Esophagus mucosa (tissue), 1 donor: ENCODE measurements at regions not wholly inside any gene's neighbourhood (a gene's known extent, or its start where the extent isn't known, plus 50 kb on each side); places are given as distances from the start of the nearest gene placed in this dataset.
A peak's percentile ranks its signal among the peaks of the same experiment; 100 is the strongest.

Experiments used
- ATAC-seq: fragments of 200-7000 bp; cut with Tn5 transposase; one replicate; pipeline ENCODE4 v1.9.1; 2020
- donor health status: DM: yes; HTN: yes; CAD: no.

DNA sequence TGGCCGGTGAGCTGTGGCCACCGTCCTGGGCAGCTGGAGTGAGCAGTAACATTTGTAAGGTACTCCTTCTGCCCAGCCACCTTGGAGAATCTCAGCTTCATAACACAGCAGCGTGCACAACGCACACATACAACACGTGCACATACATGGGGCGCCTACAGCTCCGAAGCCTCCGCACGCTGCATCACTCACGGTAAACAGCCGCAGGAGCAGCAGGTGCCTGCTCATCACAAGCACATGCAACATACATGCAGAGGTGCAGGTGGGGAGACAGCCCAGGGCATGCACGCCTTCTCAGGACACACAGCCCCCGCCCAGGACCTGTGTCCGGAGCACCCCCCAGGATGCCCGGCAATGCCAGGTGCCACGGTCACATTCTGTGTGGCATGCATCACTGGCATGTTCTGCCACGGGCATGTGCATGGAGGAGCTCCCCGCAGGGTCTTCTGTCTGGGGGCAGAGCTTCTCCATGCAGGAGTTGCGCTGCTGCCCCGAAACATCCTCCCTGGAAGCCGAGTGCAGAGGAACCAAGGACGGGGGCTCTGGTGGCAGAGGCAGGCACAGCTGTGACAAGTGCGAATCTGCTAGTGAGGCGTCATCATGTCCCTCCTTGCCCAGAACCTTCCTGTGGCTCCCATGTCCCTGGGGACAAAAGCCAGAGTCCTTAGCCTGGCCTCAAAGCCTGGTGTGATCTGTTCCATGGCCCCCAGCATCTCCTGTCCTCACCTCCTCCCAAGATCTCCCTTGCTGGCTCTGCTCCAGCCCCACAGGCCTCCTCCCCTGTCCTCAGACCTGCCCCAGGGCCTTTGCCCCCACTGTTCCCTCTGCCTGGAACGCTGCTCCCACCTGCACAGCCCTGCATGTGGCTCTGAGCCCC is 184.0 kb upstream of the GSE1 start:
- no peak for ATAC-seq

GRCh38 chr16:85429776-85430522 is 183.2 kb upstream of the GSE1 start:
- no peak for ATAC-seq

DNA sequence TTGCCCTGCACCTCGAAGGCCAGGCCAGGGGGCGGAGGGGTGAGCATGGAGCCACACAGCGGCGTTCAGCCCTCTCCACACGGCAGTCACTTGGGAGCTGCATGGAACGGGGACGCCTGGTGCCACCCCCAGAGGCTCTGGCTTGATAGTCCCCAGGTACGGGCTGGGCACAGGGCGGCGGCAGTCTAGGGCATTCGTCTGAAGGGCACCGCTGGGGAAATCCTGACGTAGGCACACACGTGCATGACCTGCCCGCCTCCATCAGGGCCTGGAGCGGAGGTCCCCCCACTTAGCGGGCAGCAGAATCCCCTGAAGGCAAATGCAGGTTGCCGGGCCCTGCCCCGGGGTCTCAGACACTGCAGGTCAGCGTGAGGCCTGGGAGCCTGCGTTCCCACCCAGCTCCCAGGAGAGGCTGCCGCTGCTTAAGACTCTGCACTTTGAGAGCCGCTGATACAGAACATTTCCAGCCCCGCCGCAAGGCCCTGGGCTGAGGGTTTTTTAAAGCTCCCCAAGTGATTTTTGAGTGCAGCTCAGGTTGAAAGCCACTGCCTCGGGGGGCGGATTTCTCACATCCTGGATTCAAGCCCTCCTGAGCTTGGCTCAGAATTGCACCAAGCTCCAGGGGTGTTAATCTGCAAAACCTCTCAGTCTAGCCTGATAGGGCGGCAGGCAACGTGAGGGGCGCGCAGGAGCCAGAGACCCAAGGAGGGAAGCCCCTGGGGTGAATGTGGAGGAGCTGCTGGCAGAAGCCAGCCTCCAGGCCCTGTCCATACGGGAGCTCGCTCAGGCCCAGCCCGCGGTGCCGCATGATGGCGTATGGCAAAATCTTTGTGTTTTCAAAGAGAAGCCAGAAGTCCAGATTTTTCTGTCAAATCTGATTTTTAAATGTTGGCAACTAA is 182.3 kb upstream of the GSE1 start:
- ATAC-seq = no peak

- no peak for ATAC-seq
Measured at GRCh38 chr16:85431431-85432124, 181.5 kb upstream of the GSE1 start.

DNA sequence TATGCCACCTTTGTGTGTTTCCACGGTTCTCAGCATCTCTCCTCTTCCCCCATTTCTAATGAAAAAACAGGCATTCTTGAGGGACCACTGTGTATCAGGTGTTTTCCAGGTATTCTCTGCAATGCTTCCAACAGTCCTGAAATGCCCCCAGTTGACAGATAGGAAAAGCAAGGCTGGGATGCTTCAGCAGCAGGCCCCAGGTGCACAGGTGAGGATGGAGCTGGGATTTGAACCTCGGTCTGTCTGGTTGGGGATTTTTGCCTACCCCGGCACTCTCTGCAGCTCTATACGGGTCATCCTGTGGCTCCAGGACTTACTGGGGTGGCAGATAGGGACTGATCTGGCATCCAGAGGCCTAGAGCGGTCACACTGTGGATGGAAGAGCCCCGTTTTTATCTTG is 180.5 kb upstream of the GSE1 start:
- ATAC-seq = no peak

DNA sequence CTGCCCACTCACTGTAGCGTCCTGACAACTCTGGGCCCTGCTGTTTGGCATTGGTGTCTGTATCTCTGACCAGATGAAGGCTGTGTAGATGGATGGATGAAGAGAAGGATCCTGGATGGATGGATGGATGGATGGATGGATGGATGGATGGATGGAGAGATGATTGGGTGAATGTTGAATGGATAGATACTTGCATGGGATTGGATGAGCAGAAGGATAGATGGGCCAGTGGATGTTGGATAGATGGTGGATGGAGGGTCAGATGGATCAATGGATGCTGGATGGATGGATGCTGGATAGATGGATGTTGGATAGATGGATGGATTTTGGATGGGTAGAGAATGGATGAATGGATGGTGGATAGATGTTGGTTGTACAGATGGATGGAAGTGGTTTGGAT is 179.6 kb upstream of the GSE1 start:
- no peak for ATAC-seq

- ATAC-seq = no peak
Measured at GRCh38 chr16:85435286-85435685, 177.8 kb upstream of the GSE1 start.

GRCh38 chr16:85435700-85436099 is 177.4 kb upstream of the GSE1 start:
- ATAC-seq = no peak

GRCh38 chr16:85436207-85436606 is 176.9 kb upstream of the GSE1 start:
- no peak for ATAC-seq

DNA sequence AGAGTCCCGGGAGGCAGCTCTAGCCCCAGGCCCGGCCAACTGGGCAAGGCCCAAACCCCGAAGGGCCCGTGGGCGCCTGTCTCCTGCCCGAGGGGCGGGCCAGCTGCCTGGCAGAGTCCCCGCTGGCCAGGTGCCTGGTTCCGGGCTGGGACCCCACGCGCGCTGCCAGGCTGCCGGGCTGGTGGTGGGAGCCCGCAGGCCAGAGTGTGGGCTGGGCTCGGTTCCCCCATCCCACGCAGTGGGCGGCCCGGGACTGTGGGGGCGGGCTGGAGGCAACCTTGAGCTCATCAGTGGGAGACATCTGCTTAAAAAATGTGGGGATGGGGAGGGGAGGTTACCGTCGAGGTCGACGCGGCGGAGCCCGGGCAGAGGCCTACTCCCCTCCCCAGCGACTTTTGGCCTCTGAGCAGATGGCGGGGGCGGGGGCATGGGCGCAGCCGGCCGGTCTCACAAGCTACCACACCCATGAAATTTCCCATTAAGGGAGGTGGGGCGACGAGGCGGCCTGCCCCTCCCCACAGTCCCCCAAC is 176.4 kb upstream of the GSE1 start:
- peak; percentile 32 for ATAC-seq

GRCh38 chr16:85437166-85438052 is 175.7 kb upstream of the GSE1 start:
- peak; percentile 85 for ATAC-seq

DNA sequence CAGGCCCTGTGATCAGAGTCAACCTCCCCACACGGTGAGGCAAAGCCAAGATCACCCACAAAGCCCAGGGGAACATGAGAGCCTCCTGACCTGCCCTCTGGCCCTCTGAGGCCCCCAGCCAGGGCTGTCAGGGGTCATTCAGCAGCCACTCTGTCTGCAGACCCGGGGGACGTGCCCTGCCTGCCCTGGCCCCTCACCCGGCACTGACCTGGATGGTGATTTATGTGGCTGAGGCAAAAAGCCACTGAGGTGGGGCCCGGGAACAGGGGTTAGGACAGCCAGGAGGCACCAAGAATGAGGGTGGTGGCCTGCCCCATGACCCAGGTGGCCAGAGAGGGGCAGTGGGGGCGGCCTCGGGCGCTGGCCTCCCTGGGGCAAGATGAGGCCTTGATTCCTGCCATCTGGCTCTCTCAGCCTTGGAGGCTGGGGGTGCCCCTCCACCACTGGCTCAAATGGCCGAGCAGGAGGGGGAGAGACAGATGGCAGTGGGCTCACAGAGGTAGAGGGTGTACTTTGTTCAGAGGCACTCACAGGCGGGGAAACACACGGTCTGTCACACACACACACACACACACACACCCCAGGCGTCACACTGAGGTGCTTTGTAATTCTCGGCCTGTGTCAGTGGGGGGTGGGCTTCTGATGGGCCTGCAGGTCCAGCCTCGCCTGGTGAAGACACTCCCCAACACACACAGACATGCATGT is 174.0 kb upstream of the GSE1 start:
- ATAC-seq = no peak

DNA sequence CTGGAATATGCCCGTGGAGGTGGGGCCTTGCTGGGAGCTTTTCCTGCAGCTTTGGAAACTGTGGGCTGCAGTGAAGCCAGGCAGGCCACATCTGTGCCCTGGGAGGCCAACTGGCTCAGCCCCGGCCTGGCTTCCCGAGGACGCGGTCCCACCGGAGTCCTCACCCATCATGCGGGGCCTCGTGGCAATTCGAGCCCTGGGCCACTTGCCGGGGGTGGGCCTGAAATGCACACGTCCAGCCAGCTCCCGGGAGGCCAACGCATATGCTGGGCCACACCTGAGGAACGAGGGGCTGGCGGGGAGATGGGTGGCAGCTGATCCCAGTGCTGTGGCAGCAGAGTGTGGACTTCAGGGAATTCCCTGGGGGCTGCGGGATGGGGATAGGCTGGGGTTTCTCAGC is 172.4 kb upstream of the GSE1 start:
- ATAC-seq = no peak

GRCh38 chr16:85441189-85441889 is 171.8 kb upstream of the GSE1 start:
- ATAC-seq = no peak

DNA sequence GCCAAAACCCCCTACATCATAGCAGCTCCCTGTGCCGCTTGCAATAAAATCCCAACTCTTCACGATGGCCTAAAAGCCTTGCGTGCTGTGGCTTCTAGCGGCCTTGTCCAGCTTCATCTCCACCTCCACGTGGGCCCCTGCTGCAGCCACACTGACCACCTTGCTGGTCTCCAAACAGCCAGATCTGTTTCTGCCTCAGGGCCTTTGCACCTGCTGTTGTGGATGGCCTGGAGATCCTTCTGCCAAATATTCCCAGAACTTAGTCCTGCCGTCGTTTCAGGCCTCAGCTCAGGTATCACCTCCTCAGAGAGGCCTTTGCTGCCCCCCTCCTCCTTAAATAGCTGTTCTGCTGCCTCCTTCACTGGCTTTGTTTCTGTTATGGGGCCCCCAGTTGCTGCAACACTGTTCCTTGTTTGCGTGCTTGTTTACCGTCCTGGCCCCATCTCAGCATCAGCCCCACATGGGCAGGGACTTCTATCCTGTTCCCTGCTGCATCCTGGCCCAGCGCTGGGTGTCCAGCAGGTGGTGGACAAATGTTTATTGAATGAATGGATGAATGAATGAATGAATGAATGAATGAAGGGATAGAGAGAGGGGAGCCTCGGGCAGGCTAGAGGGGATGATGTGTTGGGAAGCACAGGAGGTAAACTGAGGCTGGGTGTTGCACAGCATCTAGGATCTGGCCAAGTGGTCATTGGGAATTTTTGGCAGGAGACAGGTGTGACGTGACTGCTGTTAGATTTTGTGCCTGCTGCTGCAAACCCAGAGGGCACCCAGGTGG is 171.0 kb upstream of the GSE1 start:
- no peak for ATAC-seq

DNA sequence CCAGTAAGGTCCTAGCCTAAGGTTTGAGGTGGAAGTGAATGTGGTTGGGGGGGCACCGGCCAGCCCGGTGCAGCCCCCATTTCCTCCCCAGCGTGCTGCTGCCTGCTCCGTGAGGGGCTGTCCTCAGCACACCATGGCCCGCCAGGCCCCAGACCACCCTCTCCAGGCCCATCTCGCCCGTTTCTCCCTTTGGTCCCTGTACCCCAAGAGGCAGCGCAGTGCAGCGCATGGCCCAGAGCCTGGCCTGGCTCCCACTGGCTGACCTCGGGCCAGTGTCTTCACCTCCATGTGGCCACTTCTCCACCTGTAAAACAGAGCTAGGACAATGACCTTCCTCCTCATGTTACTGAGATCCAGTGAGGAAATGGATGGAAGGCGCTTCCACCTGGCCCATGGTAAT is 170.0 kb upstream of the GSE1 start:
- ATAC-seq = no peak

GRCh38 chr16:85443531-85443930 is 169.6 kb upstream of the GSE1 start:
- ATAC-seq = no peak

DNA sequence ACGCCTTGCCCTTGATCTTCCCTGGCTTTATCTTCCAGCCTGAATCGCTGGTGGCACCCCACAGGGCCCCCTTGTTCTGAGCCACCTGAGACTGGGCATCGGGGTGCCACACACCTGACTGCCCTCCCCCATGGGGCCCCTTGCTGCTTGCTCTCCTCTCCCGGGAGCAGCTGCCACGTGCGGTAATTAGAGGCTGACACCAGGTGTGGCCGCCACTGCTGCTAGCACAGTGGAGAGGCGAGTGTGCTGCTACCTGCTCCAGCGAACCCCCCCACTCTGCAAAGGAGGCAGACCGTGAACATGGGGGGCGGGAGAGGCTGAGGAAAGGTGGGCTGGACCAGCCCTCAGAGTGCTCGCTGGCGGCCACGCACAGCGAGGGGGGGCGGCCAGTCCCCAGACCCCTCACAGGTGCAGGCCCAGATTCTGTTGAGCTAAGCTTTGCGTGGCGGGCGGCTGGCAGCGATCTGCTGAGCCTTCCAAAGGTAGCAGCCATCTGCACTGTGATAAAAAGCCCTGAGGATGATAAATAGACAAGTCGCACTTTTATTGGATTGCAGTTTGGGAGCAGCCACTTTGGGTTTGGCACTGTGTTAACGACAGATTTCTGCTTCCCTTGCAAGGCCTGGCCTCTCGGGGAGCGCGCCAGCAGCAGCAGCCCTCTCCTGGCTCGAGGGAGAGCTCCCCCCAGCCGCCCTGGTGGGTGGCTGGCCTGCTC is 167.9 kb upstream of the GSE1 start:
- peak; percentile 25 for ATAC-seq
